ENCODE measurements at regions not wholly inside any gene's neighbourhood (a gene's known extent, or its start where the extent isn't known, plus 50 kb on each side); places are given as distances from the start of the nearest gene placed in this dataset.

- DNase-seq (ENCODE audit: low read depth in 2 of 2), result no peak
These were observed 321.9 kb upstream of the IRX4 start for GRCh38 chr5:2204366-2205184.

DNA sequence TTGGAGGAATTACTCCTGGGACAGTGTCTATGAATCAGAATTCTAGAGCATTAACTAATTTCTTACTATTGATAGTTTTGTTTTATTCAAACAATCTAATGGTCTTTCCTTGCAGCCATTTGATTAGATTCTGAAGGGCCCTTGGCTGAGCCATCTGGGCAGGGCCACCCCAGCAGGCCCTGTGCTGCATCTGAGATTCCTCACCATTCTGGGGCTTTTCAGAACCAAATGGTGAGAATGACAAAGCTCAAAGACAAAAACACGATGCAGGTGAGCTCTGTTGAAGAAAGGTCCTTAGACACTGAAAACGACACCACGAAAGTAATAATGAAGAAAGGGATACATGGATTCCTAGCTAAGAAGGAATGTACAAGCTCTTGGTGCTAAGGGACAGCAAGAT lies 321.0 kb upstream of the IRX4 start:
- DNase-seq (ENCODE audit: low read depth in 2 of 2), result no peak

- no peak for DNase-seq (ENCODE audit: low read depth in 2 of 2)
These were observed 319.1 kb upstream of the IRX4 start for GRCh38 chr5:2201832-2202231.

DNA sequence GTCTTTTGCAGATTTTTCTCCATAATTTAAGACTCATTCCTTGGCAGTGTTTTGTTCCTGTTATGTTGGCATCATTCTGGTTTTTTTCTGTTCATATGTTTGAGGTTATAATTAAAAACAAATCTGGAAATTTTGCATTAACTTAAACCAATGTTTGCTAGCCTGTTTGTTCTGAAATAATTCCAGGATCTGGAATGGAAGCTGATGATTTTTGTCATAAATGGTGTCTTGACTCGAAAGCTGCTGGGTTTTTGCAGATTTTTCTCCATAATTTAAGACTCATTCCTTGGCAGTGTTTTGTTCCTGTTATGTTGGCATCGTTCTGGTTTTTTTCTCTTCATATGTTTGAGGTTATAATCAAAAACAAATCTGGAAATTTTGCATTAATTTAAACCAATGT lies 318.7 kb upstream of the IRX4 start:
- DNase-seq (ENCODE audit: low read depth in 2 of 2), result no peak

DNA sequence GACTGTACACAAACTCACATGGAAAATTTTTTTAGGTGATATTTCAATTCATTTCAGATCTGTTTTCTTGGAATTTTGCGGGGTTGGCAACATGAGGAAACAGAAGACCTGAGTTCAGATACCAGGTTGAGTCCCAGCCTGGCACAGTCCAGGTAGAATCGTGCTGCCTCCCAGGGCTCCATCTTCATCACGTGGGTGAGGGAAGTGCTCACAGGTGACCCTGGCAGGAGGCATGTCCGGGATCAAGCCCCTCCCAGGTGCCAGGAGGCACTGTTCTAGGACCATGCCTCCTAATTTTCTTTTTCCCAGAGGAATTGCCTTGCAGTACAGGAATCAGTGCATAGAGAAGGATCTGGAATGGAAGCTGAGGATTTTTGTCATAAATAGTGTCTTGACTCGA lies 318.3 kb upstream of the IRX4 start:
- DNase-seq (ENCODE audit: low read depth in 2 of 2), result no peak

GRCh38 chr5:2200261-2200950 lies 317.7 kb upstream of the IRX4 start:
- no peak for DNase-seq (ENCODE audit: low read depth in 2 of 2)

- DNase-seq (ENCODE audit: low read depth in 2 of 2), result no peak
These were observed 317.0 kb upstream of the IRX4 start for GRCh38 chr5:2199697-2200096.

DNA sequence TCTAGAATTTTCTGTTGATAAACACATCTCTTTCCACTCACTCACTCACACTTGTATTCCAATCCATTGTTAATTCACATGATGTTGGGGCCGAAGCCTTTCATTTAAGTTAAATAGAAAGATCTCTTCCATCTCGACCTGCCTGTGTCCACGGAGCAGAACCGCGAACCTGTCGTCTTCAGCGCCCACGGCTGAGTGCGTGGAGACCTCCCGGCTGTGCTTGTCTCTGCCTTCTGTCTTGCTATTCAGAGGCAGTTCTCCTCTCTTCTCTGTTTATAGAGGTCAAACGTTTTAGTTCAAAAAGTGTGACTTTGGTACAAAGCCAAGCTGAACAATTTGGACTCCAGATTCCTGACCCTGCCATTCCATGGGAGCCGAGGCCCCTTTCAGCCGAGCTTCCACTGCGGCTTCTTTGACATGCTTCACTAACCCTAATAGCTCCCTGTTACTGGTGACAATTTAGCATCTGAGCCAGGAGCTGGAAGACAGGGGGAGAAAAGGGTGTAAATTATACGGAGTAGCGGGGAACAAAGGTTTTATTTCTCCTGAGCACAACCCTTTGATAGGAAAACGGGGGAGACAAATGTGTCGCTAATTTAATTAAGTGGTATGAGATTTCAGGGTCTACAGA lies 314.4 kb upstream of the IRX4 start:
- no peak for DNase-seq (ENCODE audit: low read depth in 2 of 2)

DNA sequence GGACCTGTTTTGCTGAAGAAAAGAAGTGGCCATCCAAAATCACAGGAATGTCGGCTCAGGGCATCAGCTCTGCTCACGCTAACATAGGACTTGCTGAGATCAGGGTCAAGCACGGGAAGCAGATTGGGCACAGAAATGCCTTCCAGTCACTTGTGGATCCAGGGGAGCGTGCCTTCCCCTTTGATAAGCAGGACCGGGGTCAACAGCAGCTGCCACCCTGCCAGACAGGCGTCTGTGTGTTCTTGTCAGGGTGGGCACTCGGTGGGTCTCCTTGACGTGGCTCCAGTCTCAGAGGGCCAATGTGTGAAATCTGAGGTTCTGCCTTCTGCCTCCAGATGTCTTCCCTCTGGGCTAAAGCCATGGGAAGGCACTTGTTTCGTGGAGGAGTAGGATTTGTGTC lies 313.7 kb upstream of the IRX4 start:
- no peak for DNase-seq (ENCODE audit: low read depth in 2 of 2)

DNA sequence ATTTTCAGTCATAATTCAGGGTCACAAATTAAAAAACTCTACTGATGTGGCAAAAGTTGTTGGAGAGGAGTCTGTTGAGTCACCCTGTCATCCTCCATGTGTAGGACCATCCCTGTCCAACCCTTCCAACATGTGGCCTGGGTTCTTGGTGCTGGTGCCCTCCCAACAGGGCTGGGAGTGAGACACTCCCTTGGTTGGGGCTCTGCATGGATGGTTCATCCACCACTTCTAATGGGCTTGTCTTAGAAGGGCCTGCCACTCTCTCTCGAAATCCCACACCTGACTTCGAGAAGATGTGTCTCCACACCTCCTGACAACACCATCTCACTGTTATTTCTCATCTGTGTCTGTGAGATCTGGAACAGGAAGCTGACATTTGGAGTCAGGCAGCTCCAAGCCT lies 312.2 kb upstream of the IRX4 start:
- no peak for DNase-seq (ENCODE audit: low read depth in 2 of 2)

GRCh38 chr5:2194236-2194555 lies 311.5 kb upstream of the IRX4 start:
- DNase-seq (ENCODE audit: low read depth in 2 of 2), result no peak

- no peak for DNase-seq (ENCODE audit: low read depth in 2 of 2)
These were observed 311.0 kb upstream of the IRX4 start for GRCh38 chr5:2193542-2194235.

- DNase-seq (ENCODE audit: low read depth in 2 of 2), result no peak
These were observed 310.4 kb upstream of the IRX4 start for GRCh38 chr5:2193142-2193541.

DNA sequence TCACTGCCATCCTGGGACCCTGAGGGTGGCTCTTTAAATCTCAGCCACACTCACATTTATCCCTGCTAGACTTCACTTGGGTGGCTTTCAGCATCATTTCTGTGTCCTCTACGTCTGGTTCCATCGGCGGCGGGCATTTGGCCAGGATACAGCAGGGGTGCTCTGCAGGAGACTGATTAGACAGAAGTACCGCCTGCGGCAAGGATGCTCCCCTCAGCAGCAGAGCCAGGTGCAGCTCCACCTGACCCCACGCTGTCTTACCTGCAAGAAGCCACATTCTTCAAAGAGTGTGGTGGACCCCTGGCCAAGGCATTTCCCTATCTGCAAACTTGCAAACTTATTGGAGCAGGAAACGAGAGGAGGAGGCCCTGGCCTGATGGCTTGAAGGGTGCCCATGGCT lies 309.8 kb upstream of the IRX4 start:
- DNase-seq (ENCODE audit: low read depth in 2 of 2), result no peak

DNA sequence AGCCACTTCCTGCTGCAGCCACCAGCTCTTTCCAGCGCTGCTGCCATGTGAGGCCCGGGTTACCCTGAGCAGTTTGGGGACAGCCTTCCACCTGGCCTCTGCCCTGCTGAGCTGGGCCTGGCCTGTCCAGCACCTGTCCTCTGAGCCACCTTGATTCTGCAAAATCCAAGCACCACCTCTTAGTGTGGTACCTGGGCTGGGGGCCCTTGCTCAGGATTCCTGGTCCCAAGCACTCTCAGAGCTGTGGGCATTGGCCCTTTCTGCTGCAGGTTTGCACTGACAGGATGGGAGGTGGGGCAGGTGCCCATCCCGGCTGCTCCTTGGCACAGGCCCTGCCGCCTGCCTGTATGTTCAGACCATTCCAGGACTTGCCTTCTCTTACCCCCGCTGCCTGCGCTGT lies 309.2 kb upstream of the IRX4 start:
- no peak for DNase-seq (ENCODE audit: low read depth in 2 of 2)

GRCh38 chr5:2190549-2190948 lies 307.8 kb upstream of the IRX4 start:
- no peak for DNase-seq (ENCODE audit: low read depth in 2 of 2)

DNA sequence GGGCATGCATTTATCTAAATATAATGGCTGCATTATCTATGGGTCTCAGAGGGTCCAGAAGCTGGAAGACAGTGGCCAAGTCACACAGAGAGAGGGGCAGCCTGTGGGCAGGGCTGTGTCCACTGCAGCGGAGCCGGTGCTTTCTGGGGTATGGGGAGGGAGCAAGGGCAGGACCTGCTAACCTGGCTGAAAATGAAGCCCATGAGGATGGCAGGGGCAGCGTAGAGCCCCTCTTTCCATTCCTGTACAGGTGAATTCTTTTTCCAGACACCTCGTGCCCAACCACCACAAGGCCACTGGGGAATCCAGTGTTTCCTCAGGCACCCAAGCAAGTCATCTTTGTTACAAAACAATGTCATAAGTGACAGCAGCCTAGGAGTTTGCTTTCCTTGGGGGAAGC lies 305.9 kb upstream of the IRX4 start:
- DNase-seq (ENCODE audit: low read depth in 2 of 2), result no peak

GRCh38 chr5:2188137-2188536 lies 305.4 kb upstream of the IRX4 start:
- no peak for DNase-seq (ENCODE audit: low read depth in 2 of 2)

DNA sequence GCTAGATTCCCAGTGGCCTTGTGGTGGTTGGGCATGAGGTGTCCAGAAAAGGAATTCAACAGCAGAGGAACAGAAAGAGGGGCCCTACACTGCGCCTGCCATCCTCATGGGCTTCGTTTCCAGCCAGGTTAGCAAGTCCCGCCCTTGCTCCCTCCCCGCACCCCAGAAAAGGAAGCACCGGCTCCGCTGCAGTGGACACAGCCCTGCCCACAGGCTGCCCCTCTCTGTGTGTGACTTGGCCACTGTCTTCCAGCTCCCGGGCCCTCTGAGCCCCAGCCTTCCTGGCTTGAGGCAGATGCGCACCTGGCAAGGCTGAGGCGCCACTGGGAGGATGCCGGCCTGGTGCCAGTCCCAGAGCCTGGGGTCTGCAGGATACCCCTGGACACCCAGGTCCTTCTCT lies 305.0 kb upstream of the IRX4 start:
- no peak for DNase-seq (ENCODE audit: low read depth in 2 of 2)

GRCh38 chr5:2187156-2187555 lies 304.4 kb upstream of the IRX4 start:
- no peak for DNase-seq (ENCODE audit: low read depth in 2 of 2)

GRCh38 chr5:2186472-2187015 lies 303.8 kb upstream of the IRX4 start:
- DNase-seq (ENCODE audit: low read depth in 2 of 2), result no peak
